Fibroblast of lung (primary cell): ENCODE measurements at regions not wholly inside any gene's neighbourhood (a gene's known extent, or its start where the extent isn't known, plus 50 kb on each side); places are given as distances from the start of the nearest gene placed in this dataset.

Experiments
- DNase-seq, 2 donors: peaks; one replicate each; pipeline versions ENCODE4 v3.0.0 to v3.0.0-alpha.2; 2010; ENCODE audit warnings: low read depth in 2 of 2
- H2AFZ ChIP-seq: 2 replicates; pipeline ENCODE4 v1.5.1; 2012; ENCODE audit warnings: low read length, control low read depth, inconsistent platforms
- H3K27ac ChIP-seq: 2 replicates; pipeline ENCODE4 v1.5.1; 2011; ENCODE audit warnings: low read length, control low read depth; ENCODE audit not compliant: insufficient read depth
- H3K27me3 ChIP-seq: 2 replicates; pipeline ENCODE4 v1.5.1; 2011; ENCODE audit warnings: mild to moderate bottlenecking, low read length; ENCODE audit not compliant: control insufficient read depth, insufficient read depth
- H3K36me3 ChIP-seq: 2 replicates; pipeline ENCODE4 v1.5.1; 2011; ENCODE audit warnings: low read length; ENCODE audit not compliant: control insufficient read depth, insufficient read depth
- H3K4me1 ChIP-seq: 2 replicates; pipeline ENCODE4 v1.5.1; 2011; ENCODE audit warnings: low read length; ENCODE audit not compliant: control insufficient read depth, insufficient read depth; ENCODE audit errors: extremely low read depth
- H3K4me2 ChIP-seq: 2 replicates; pipeline ENCODE4 v1.5.1; 2011; ENCODE audit warnings: low read length, control low read depth; ENCODE audit not compliant: insufficient read depth; ENCODE audit errors: extremely low read depth
- H3K4me3 ChIP-seq, 4 experiments: fragments of 200-600 bp in 1 of 4; sonication (generic) in 1 of 4; replicated peaks in 1 of 4; 2 replicates each; pipeline ENCODE4 v1.5.1; 2011 to 2016; ENCODE audit warnings: low read length in 4 of 4, low read depth in 3 of 4, mild to moderate bottlenecking in 3 of 4, control low read depth in 2 of 4, inconsistent platforms in 1 of 4, mixed read lengths in 1 of 4; ENCODE audit not compliant: insufficient read depth in 1 of 4; ENCODE audit errors: control extremely low read depth in 1 of 4
- H3K79me2 ChIP-seq: 2 replicates; pipeline ENCODE4 v1.5.1; 2012; ENCODE audit warnings: mild to moderate bottlenecking, low read length, inconsistent platforms; ENCODE audit not compliant: control insufficient read depth, insufficient read depth
- H3K9ac ChIP-seq: 2 replicates; pipeline ENCODE4 v1.5.1; 2011; ENCODE audit warnings: mild to moderate bottlenecking, low read length, control low read depth; ENCODE audit not compliant: insufficient read depth
- H3K9me3 ChIP-seq: 2 replicates; pipeline ENCODE4 v1.5.1; 2012; ENCODE audit warnings: low read depth, low read length; ENCODE audit not compliant: control insufficient read depth, insufficient read depth
- H4K20me1 ChIP-seq: 2 replicates; pipeline ENCODE4 v1.5.1; 2011; ENCODE audit warnings: low read length; ENCODE audit not compliant: control insufficient read depth, insufficient read depth; ENCODE audit errors: extremely low read depth
- EZH2 ChIP-seq: IDR thresholded peaks from 2 replicates; pipeline ENCODE4 v1.5.1; 2012; ENCODE audit warnings: low read length, control low read depth, mild to moderate bottlenecking; ENCODE audit errors: missing control alignments
- TF ChIP-seq, protein P1 (sequence below), 2 donors: IDR thresholded peaks in 1 of 2; conservative IDR thresholded peaks in 1 of 2; 1 replicate in 1 of 2; 2 replicates in 1 of 2; pipeline ENCODE4 v1.5.1; 2011 to 2012; ENCODE audit warnings: low read length in 2 of 2, control low read depth in 1 of 2, inconsistent platforms in 1 of 2, low read depth in 1 of 2, mild to moderate bottlenecking in 1 of 2

DNA sequence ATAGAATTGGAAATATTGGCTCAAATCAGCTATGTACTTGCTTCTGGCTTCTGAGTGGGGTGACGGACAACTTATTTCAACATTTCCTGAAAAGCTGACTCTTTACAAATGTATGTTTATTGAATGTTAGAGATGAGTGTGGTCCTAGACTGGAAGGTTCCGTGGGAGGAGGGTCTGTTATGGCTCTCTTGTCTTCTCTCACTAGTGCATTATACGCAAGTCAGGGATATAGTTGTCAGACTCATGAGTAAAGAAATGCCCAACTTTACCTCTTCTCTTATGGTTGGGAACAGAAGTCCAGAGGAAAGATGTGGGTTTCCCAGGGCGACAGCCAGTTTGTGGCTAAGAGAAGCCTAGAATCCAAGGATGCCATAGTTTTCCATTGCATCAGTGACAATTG, 839.3 kb upstream of the WWC1 start:
- no peak overlapping the region for H3K9ac ChIP-seq
- no peaks in the 10 kb centered on the region for H3K9me3 ChIP-seq
- no peak overlapping the region for H3K4me2 ChIP-seq
- no peaks in the 10 kb centered on the region for H3K36me3 ChIP-seq
- DNase-seq: peak in 1 of 2 donors; percentile 65
- H3K27me3 ChIP-seq: no peaks in the 10 kb centered on the region
- H2AFZ ChIP-seq: no peak overlapping the region
- no peak overlapping the region for H3K27ac ChIP-seq
- H3K4me3 ChIP-seq: no peak overlapping the region
- H4K20me1 ChIP-seq: no peaks in the 10 kb centered on the region
- TF ChIP-seq, protein P1, sequence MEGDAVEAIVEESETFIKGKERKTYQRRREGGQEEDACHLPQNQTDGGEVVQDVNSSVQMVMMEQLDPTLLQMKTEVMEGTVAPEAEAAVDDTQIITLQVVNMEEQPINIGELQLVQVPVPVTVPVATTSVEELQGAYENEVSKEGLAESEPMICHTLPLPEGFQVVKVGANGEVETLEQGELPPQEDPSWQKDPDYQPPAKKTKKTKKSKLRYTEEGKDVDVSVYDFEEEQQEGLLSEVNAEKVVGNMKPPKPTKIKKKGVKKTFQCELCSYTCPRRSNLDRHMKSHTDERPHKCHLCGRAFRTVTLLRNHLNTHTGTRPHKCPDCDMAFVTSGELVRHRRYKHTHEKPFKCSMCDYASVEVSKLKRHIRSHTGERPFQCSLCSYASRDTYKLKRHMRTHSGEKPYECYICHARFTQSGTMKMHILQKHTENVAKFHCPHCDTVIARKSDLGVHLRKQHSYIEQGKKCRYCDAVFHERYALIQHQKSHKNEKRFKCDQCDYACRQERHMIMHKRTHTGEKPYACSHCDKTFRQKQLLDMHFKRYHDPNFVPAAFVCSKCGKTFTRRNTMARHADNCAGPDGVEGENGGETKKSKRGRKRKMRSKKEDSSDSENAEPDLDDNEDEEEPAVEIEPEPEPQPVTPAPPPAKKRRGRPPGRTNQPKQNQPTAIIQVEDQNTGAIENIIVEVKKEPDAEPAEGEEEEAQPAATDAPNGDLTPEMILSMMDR (conservative IDR thresholded peaks at IDR 0.05 in 1 of 2, IDR thresholded peaks at IDR 0.05 in 1 of 2; ENCODE audit: low read depth in 1 of 2, low read length in 2 of 2): no peak
- TF ChIP-seq EZH2: no peak
- no peaks in the 10 kb centered on the region for H3K4me1 ChIP-seq
- no peaks in the 10 kb centered on the region for H3K79me2 ChIP-seq

DNA sequence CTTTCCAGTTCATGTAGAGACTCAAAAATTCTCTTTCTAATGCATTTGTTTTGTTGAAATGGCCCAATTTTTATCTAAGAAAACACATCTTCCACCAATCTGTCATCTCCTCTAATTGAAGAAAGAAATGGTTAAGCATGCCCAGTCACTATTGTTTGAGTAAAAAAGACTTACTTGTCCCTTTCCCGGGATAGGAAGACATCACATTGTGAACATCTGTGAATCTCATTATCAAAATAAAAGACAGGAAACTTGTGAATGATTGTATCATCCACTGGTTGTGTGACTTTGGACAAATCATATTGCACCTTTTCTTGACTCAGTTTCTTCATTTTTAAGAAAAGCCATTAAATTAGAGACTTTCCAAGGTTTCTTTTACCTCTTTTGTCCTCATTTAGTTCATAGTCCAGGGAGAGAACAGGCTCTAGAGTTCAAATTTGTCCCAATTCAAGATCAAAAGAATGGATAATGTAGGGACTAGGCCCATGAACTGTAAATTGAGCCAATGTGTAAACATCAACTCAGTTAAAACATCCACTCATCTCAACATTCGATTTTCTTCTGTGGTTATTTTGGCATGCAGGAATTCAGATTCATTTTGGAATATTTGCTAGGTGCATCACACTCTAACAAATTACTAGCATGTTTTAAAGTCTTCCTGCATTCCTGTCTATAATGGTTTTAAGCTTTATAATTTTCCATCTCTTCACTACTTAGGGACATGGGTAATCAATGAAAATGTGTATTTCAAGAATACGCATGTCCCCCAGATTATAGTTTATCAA, 838.0 kb upstream of the WWC1 start:
- no peak for TF ChIP-seq EZH2
- no peak overlapping the region for H2AFZ ChIP-seq
- no peak overlapping the region for H3K4me3 ChIP-seq
- no peak overlapping the region for H3K4me2 ChIP-seq
- H3K27ac ChIP-seq: no peak overlapping the region
- H3K9me3 ChIP-seq: no peaks in the 10 kb centered on the region
- peak in 1 of 2 donors; percentile 60 for DNase-seq
- no peaks in the 10 kb centered on the region for H3K4me1 ChIP-seq
- no peak overlapping the region for H3K9ac ChIP-seq
- H4K20me1 ChIP-seq: no peaks in the 10 kb centered on the region
- H3K36me3 ChIP-seq: no peaks in the 10 kb centered on the region
- H3K27me3 ChIP-seq: no peaks in the 10 kb centered on the region
- no peaks in the 10 kb centered on the region for H3K79me2 ChIP-seq

DNA sequence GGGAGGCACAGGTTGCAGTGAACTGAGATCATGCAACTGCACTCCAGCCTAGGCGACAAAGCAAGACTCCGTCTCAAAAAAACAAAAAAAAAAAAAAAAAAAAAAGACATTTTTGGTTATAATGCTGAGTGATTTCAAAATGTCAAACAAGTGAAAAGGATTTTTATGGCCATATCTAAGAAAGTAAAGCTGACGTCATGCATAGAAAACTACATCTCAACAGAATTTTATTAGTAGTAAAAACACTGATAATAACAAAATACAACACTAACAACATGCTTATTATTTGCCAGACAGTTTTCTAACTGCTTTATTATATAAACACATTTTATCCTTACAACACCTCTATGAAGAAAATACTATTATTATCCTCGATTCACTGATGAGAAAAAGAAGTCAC, 833.0 kb upstream of the WWC1 start:
- Histone ChIP-seq H3K4me1 (no peaks in the 10 kb centered on the region), H3K27ac (no peak overlapping the region), H3K4me3 (no peak overlapping the region), H3K4me2 (no peak overlapping the region), H3K9me3 (no peaks in the 10 kb centered on the region), H3K27me3 (no peaks in the 10 kb centered on the region), H3K36me3 (no peaks in the 10 kb centered on the region), H4K20me1 (no peaks in the 10 kb centered on the region), H3K9ac (no peak overlapping the region), H3K79me2 (no peaks in the 10 kb centered on the region), H2AFZ (no peak overlapping the region)
- TF ChIP-seq EZH2: no peak
- TF ChIP-seq, protein P1 (conservative IDR thresholded peaks at IDR 0.05 in 1 of 2, IDR thresholded peaks at IDR 0.05 in 1 of 2; ENCODE audit: low read depth in 1 of 2, low read length in 2 of 2): no peak
- no peak for DNase-seq
